CD4-positive, CD25-positive, alpha-beta regulatory T cell (primary cell): ENCODE measurements at regions not wholly inside any gene's neighbourhood (a gene's known extent, or its start where the extent isn't known, plus 50 kb on each side); places are given as distances from the start of the nearest gene placed in this dataset.

Experiments
- ATAC-seq, 2 donors: fragments of 150-1000 bp; cut with Tn5 transposase; one replicate each; pipeline ENCODE4 v1.10.0; 2021; ENCODE audit warnings: low read depth in 2 of 2, moderate number of reproducible peaks in 2 of 2, moderate library complexity in 1 of 2
- DNase-seq, 3 donors: peaks; one replicate each; pipeline versions ENCODE4 v3.0.0 to v3.0.0-alpha.2; 2012 to 2022; ENCODE audit warnings: mixed read lengths in 1 of 3
- H3K27ac ChIP-seq: one replicate; pipeline ENCODE4 v1.7.0; 2013; ENCODE audit warnings: mild to moderate bottlenecking, low read length; ENCODE audit not compliant: insufficient read depth, poor library complexity, severe bottlenecking
- H3K27me3 ChIP-seq: one replicate; pipeline ENCODE4 v1.7.0; 2013; ENCODE audit warnings: low read length; ENCODE audit not compliant: control insufficient read depth, insufficient read depth
- H3K36me3 ChIP-seq: one replicate; pipeline ENCODE4 v1.7.0; 2013; ENCODE audit warnings: mild to moderate bottlenecking, low read length, moderate library complexity; ENCODE audit not compliant: control insufficient read depth, insufficient read depth
- H3K4me1 ChIP-seq: 2 replicates; pipeline ENCODE4 v1.7.0; 2013; ENCODE audit warnings: mild to moderate bottlenecking, low read length; ENCODE audit not compliant: insufficient read depth, control insufficient read depth, poor library complexity, severe bottlenecking
- H3K4me3 ChIP-seq: one replicate; pipeline ENCODE4 v1.7.0; 2013; ENCODE audit warnings: low read depth, mild to moderate bottlenecking, low read length, moderate library complexity
- H3K9me3 ChIP-seq, 2 experiments: 1 replicate in 1 of 2; 2 replicates in 1 of 2; pipeline ENCODE4 v1.7.0; 2013; ENCODE audit warnings: low read length in 2 of 2, mild to moderate bottlenecking in 1 of 2, moderate library complexity in 1 of 2; ENCODE audit not compliant: control insufficient read depth in 2 of 2
- H3K27ac Mint-ChIP-seq, 3 donors: one replicate each; pipeline ENCODE4 v1.8.0; 2020 to 2022; ENCODE audit warnings: mild to moderate bottlenecking in 3 of 3, mixed read lengths in 3 of 3, moderate library complexity in 2 of 3
- H3K27me3 Mint-ChIP-seq: one replicate; pipeline ENCODE4 v1.8.0; 2022; ENCODE audit warnings: mild to moderate bottlenecking, mixed read lengths
- H3K36me3 Mint-ChIP-seq: one replicate; pipeline ENCODE4 v1.8.0; 2020; ENCODE audit warnings: mixed read lengths
- H3K4me1 Mint-ChIP-seq, 4 donors: one replicate each; pipeline ENCODE4 v1.8.0; 2020 to 2022; ENCODE audit warnings: mixed read lengths in 4 of 4, mild to moderate bottlenecking in 1 of 4
- H3K4me3 Mint-ChIP-seq, 4 donors: one replicate each; pipeline ENCODE4 v1.8.0; 2020 to 2022; ENCODE audit warnings: mild to moderate bottlenecking in 4 of 4, mixed read lengths in 4 of 4, moderate library complexity in 3 of 4
- H3K9me3 Mint-ChIP-seq, 7 donors: one replicate each; pipeline ENCODE4 v1.8.0; 2020 to 2022; ENCODE audit warnings: mixed read lengths in 7 of 7, mild to moderate bottlenecking in 3 of 7, moderate library complexity in 2 of 7

DNA sequence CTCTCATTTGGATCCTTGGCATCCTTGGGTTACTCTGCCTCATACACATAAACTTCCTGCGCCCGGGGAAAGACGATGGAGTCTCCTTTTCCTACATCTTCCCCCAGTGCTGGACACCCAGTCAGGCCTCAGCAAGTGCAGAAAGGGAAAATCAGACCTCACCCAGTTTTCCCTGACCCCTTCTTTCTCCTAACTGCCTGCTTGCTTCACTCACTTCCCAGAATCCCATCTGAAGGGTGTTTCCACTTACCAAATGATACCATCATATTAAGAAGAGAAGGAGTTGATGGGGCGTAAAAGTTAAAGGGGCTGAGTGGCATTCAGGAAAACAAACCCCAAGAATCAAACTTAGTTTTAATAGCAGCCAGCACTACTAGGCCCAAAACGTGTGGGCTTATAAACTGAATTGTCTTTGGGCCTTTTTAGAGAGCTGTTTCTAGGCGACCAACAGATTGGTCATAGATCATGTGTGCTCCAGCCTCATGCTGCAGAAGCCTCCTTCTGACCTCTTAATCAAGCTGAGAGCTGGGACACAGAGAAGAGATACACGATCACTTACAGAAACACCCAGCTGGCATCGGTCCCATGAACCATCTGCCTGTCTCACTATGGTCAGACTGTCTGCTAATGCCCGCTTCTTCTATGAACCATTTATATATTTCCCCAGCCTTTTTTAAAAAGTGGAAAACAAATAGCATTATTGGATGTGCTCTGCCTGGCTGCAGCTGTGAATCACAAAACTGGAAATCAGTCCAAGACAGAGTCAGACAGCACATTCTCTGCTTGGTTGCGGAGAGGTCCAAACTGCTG lies 165.7 kb upstream of the SLC14A2 start:
- Mint-ChIP-seq H3K4me1 (no peaks in the 10 kb centered on the region), H3K27ac (no peak overlapping the region), H3K9me3 (peaks cover 0 to 1% (median 0%) of the 10 kb centered on the region in 7 donors), H3K27me3 (peaks cover 4% of the 10 kb centered on the region), H3K36me3 (no peaks in the 10 kb centered on the region), H3K4me3 (no peak overlapping the region)
- no peak overlapping the region for H3K27ac ChIP-seq
- no peaks in the 10 kb centered on the region for H3K36me3 ChIP-seq
- H3K4me3 ChIP-seq = no peak overlapping the region
- DNase-seq (no peak), ATAC-seq (no peak)
- H3K4me1 ChIP-seq = no peaks in the 10 kb centered on the region
- H3K9me3 ChIP-seq = no peaks in the 10 kb centered on the region
- no peaks in the 10 kb centered on the region for H3K27me3 ChIP-seq

DNA sequence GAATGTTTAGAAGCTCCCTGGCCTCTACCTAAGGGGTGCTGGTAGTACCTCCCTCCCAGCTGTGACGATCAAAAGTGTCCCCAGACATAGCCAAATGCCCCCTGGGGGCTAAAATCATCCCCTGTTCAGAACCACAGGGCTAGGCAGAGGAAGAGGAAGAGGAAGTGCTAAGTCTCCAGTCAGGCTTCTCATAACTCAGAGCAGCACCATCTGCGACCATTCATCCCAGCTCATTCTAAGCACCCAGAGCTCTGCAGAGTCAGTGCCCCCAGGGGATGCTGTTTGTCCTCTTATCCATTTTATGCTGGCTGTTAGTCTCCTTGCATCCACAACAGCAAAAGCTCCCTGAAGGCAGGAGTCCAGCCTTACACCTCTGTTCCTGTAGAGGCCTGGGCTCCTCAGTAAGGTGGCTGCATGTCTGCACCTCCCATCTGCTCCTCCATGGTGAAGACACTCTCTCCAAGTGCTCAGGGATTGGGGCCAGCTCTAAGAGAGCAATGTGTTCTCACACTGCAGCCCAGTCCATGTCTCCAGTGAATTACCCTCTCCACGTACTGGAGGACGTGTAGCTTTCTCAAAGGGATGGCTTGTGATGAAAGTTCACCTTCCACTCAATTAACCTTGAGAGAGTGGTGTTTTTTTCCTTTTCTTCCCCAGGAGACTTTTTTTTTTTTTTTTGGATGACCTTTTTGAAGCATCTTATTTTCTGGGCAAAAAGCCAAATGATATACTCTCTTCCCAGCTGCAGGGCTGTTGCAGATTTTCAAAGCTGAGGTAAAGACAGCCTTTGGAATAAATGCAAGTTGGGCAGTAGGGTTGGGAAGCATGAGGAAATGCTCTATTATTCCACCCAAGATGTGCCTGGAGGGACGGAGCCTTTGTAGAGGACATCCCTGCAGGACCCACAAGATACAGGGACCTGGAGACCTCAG lies 158.9 kb upstream of the SLC14A2 start:
- Histone ChIP-seq H3K36me3 (no peaks in the 10 kb centered on the region), H3K4me3 (no peak overlapping the region), H3K9me3 (no peaks in the 10 kb centered on the region), H3K27me3 (no peaks in the 10 kb centered on the region), H3K27ac (no peak overlapping the region), H3K4me1 (no peaks in the 10 kb centered on the region)
- Mint-ChIP-seq H3K27me3 (peaks cover 4% of the 10 kb centered on the region), H3K4me3 (no peak overlapping the region), H3K27ac (no peak overlapping the region), H3K4me1 (no peaks in the 10 kb centered on the region), H3K36me3 (no peaks in the 10 kb centered on the region), H3K9me3 (peaks cover 0 to 1% (median 0%) of the 10 kb centered on the region in 7 donors)
- DNase-seq (no peak), ATAC-seq (peak; percentile 18 to 48)

DNA sequence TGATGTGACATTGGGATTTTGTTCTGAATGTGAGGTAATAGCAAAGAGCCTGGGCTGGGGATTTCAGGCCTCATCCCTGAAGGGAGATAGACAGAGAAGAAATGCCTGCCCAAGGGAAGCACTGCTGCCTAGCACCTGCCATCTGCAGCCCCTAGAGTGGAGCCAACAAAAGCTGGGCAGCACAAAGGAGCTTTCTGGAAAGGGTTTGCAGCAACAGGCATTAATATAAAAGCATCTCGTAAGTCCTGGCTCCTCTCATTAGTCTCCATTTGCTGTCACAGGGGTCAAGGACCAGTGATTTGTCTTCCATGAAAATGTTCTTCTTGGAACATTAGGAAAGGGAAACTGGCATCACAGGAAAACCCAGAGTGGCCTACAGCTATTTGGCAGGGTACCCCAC lies 157.2 kb upstream of the SLC14A2 start:
- Histone ChIP-seq H3K36me3 (no peaks in the 10 kb centered on the region), H3K4me1 (no peaks in the 10 kb centered on the region), H3K27me3 (peaks cover 2% of the 10 kb centered on the region), H3K27ac (no peak overlapping the region), H3K4me3 (no peak overlapping the region), H3K9me3 (no peaks in the 10 kb centered on the region)
- Mint-ChIP-seq H3K27ac (no peak overlapping the region), H3K9me3 (peaks cover 0 to 1% (median 0%) of the 10 kb centered on the region in 7 donors), H3K27me3 (peaks cover 4% of the 10 kb centered on the region), H3K4me3 (no peak overlapping the region), H3K36me3 (no peaks in the 10 kb centered on the region), H3K4me1 (no peaks in the 10 kb centered on the region)
- ATAC-seq (no peak), DNase-seq (no peak)

DNA sequence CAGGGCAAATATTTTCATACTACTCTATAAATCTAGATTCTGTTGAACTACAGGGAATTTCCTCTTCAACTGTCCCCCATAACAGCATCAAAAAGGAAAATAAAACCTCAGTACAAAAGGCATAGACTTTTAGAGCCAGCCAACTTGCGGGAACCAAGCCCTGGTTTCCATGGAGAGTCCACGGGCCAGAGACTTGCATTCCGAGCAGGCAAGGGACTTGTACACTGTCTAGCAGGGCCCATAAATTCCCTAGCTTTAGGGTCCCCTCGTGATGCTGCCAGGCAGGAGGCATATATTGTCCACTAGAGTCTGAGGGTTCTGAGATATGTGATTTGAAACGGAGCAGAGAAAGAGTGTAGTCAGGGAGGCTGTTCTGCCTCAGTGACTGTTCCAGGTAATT lies 153.1 kb upstream of the SLC14A2 start:
- H3K9me3 ChIP-seq = no peaks in the 10 kb centered on the region
- Mint-ChIP-seq H3K27me3 (no peaks in the 10 kb centered on the region), H3K9me3 (peaks cover 0 to 1% (median 0%) of the 10 kb centered on the region in 7 donors), H3K4me3 (no peak overlapping the region), H3K27ac (no peak overlapping the region), H3K4me1 (peaks cover 0 to 2% (median 0%) of the 10 kb centered on the region in 4 donors), H3K36me3 (no peaks in the 10 kb centered on the region)
- peaks cover 2% of the 10 kb centered on the region for H3K27me3 ChIP-seq
- no peaks in the 10 kb centered on the region for H3K36me3 ChIP-seq
- ATAC-seq (no peak), DNase-seq (no peak)
- H3K27ac ChIP-seq = no peak overlapping the region
- no peak overlapping the region for H3K4me3 ChIP-seq
- no peaks in the 10 kb centered on the region for H3K4me1 ChIP-seq

DNA sequence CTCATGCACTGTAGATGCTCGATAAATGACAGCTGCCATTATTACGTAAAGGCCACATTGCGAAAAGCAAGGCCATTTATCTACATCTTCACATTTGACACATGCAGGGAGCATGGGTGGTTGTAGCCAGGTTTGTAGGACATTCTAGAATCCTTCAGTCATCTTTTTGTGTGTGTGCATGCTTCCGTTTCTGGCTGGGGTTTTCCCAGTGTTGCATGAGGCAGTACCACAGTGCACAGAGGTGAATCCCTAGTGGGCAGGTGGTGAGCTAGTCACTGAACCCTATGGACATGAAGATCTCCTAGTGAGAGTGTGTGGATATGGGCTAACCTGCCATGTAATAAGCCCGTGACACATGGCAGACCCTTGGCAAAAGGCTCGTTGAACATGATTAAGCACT lies 151.8 kb upstream of the SLC14A2 start:
- peaks cover 0 to 1% (median 0%) of the 10 kb centered on the region in 7 donors for H3K9me3 Mint-ChIP-seq
- H3K27me3 Mint-ChIP-seq = no peaks in the 10 kb centered on the region
- DNase-seq (no peak), ATAC-seq (no peak)
- no peaks in the 10 kb centered on the region for H3K36me3 Mint-ChIP-seq
- no peak overlapping the region for H3K27ac ChIP-seq
- H3K36me3 ChIP-seq = no peaks in the 10 kb centered on the region
- no peak overlapping the region for H3K27ac Mint-ChIP-seq
- H3K4me1 ChIP-seq = no peaks in the 10 kb centered on the region
- no peak overlapping the region for H3K4me3 ChIP-seq
- peaks cover 2% of the 10 kb centered on the region for H3K27me3 ChIP-seq
- H3K4me1 Mint-ChIP-seq = peaks cover 0 to 2% (median 0%) of the 10 kb centered on the region in 4 donors
- H3K9me3 ChIP-seq = no peaks in the 10 kb centered on the region
- H3K4me3 Mint-ChIP-seq = no peak overlapping the region

DNA sequence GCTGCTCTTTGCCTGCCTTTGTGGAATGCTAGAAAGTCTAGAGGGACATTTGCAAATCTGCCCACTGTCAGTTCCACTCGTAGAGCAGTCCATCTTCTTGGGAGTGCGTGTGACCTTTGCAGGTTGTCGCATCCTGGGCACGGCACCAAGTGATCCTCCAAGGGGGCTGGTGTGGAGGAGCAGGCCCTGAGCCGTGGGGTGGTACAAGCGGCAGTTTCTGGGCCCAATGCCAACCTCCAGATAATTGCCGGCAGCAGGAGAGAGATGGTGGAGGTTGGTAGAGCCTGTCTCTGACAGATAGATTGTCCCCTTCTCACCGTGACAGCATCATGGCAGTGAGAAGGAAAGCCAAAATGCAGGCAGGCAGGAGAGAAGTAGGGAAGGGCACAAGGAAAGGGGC lies 150.7 kb upstream of the SLC14A2 start:
- Histone ChIP-seq H3K4me1 (no peaks in the 10 kb centered on the region), H3K36me3 (no peaks in the 10 kb centered on the region), H3K27me3 (peaks cover 2% of the 10 kb centered on the region), H3K9me3 (no peaks in the 10 kb centered on the region), H3K4me3 (no peak overlapping the region), H3K27ac (no peak overlapping the region)
- Mint-ChIP-seq H3K27ac (no peak overlapping the region), H3K27me3 (no peaks in the 10 kb centered on the region), H3K36me3 (no peaks in the 10 kb centered on the region), H3K4me3 (no peak overlapping the region), H3K4me1 (peaks cover 0 to 2% (median 0%) of the 10 kb centered on the region in 4 donors), H3K9me3 (peaks cover 0 to 1% (median 0%) of the 10 kb centered on the region in 7 donors)
- DNase-seq (no peak), ATAC-seq (no peak)

DNA sequence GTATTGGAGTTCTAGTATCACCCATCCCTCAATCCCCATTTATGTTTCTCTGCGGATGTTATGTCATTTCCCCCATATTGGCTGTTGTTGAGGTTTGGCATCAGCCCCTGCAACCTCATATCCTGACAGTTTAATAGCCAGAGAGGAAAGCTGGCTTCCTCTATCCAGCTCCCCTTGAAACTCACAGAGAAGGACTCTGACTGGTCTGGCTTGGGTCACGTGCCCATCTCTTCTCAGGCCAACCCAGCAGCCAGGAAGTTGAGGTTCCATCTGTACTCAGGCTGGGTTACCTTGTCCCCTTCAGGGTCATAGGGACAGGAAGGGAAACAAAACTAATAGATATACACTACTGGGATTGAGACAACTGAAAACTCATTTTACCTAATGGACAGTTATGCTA lies 148.0 kb upstream of the SLC14A2 start:
- DNase-seq = no peak
- Histone ChIP-seq H3K27me3 (peaks cover 2% of the 10 kb centered on the region), H3K4me1 (no peaks in the 10 kb centered on the region), H3K27ac (no peak overlapping the region), H3K4me3 (no peak overlapping the region), H3K9me3 (no peaks in the 10 kb centered on the region), H3K36me3 (no peaks in the 10 kb centered on the region)
- H3K27ac Mint-ChIP-seq = no peak overlapping the region
- ATAC-seq = no peak
- H3K4me3 Mint-ChIP-seq = no peak overlapping the region
- peaks cover 0 to 2% (median 0%) of the 10 kb centered on the region in 4 donors for H3K4me1 Mint-ChIP-seq
- peaks cover 0 to 1% (median 0%) of the 10 kb centered on the region in 7 donors for H3K9me3 Mint-ChIP-seq
- H3K36me3 Mint-ChIP-seq = no peaks in the 10 kb centered on the region
- no peaks in the 10 kb centered on the region for H3K27me3 Mint-ChIP-seq
